Ramos (cell line): ENCODE measurements at regions not wholly inside any gene's neighbourhood (a gene's known extent, or its start where the extent isn't known, plus 50 kb on each side); places are given as distances from the start of the nearest gene placed in this dataset.

ENCODE experiments used
- in situ Hi-C: fragments of 300-500 bp; cut with MboI; formaldehyde crosslinking; loops from one replicate; pipeline ENCODE4 v1.14.3; 2022; ENCODE audit warnings: low sequenced_read_pairs; ENCODE audit not compliant: unreplicated experiment

DNA sequence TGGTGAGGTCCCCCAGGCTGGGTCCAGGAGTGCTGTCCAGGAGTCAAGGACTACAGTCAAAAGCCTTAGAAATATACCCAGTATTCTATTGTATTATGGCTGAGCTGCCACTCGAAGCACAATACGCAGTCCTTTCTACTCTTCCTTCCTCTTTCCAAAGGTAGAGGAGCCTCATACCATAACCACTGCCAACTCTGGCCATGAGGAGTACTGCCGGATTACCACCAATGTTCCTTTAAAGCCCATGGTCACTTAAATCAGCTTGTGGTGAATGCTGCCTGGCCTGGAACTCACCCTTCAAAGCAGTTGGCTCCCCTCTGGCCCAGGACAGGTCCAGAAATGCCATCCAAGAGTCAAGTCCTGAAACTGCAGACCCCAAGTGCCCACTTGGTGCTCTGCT lies 425.4 kb downstream of the SLC16A7 start:
- in situ Hi-C loops = no loop called here

GRCh38 chr12:60027266-60027665 lies 431.4 kb downstream of the SLC16A7 start:
- in situ Hi-C loops = no loop called here

- in situ Hi-C loops = no loop called here
These were observed 438.3 kb downstream of the SLC16A7 start for GRCh38 chr12:60034147-60034546.

DNA sequence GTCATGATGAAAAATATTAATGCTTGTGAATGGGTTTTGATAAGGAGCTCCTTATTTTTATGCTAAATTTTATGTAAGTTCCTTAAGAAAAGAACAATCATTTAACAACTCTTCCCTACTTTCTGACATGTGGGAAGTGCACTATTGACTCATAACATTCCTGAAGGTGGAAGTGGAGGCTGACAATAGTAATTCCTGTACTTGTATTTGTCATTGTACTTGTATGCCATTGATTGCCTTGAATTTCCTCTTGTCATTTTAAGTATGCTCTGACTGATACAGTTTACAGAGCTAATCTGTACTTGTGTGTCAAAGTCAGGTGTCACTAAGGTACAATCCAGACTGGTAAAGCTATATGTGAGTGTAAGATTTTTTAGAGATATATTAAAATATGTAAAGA lies 440.0 kb downstream of the SLC16A7 start:
- in situ Hi-C loops = no loop called here

DNA sequence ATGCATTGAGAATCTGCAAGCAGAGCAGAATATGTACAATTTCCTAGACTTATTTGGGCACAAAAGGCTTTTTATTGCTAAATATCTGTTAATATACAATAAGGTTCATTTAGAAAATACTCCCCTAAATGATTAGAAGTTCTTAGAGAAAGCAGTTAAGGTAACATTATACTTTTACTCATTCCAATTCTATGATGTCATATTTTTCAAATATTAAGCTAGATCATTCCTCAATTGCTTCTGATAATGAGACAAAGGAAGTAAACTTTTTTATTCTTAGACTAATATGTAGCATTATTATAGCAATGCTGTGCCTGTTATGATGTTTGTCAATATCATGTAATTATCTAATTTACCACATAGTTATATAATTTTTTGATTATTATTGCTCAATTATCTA lies 447.0 kb downstream of the SLC16A7 start:
- in situ Hi-C loops = no loop called here

DNA sequence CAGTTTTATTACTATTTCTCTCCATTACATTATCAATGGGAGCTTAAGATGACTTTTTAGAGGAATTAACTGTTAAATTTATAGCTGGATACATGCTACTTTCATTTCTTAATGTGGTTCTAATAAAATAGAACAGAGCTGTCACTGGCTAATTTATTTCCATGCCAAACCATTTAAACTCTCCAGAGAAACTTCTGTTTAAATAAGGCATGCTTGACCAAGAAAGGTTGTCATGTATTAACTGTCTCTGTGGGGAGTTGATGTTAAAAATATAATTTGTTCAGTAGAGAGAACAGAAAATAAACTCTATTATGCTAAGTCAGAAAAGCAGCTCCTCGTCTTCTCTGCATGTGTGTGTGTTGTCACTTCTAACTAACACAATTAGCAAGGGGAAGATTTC lies 447.4 kb downstream of the SLC16A7 start:
- in situ Hi-C loops = no loop called here

GRCh38 chr12:60052483-60052882 lies 456.7 kb downstream of the SLC16A7 start:
- in situ Hi-C loops = no loop called here

- in situ Hi-C loops = no loop called here
These were observed 463.4 kb downstream of the SLC16A7 start for GRCh38 chr12:60059180-60059579.

- in situ Hi-C loops = no loop called here
These were observed 470.8 kb downstream of the SLC16A7 start for GRCh38 chr12:60066655-60067054.

DNA sequence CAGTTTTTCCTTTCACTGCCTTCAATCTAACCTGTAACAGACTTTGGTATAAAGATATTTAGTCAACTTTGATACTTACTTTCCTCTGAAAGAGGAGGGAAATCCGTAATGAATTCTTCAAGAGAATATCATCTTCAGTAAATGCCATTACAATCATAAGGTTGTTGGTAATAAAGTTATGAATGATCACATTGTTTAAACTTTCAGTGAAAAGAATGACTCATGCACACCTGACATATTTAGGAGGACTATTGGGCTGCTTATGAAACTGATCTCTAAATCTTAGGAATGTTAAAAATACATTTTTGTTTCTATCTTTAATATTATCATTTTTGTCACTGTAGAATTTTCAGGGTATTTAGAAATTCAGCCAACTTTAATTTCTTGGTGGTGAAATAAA lies 474.7 kb downstream of the SLC16A7 start:
- in situ Hi-C loops = no loop called here

DNA sequence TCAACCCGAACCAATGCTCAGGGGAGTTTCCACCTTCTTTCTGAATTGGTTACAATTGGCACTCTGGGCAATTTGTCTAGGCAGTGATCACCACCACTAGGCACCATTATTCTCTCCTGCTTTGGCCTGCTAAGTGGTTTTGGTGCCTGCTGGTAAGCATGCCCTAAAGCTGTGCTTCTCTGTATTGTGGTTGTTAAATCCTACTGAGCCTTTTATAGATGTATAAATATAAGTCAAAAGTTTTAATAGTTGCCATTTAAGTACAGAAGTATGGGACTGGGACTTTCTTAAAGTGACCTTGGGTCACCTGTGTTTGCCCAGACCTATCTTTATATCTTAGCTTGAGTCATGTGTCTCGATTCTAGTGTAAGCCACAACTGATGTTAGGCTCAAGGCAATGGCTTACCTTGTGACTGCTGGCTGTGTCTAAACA lies 475.9 kb downstream of the SLC16A7 start:
- in situ Hi-C loops = no loop called here

GRCh38 chr12:60072911-60073310 lies 477.1 kb downstream of the SLC16A7 start:
- in situ Hi-C loops = no loop called here

DNA sequence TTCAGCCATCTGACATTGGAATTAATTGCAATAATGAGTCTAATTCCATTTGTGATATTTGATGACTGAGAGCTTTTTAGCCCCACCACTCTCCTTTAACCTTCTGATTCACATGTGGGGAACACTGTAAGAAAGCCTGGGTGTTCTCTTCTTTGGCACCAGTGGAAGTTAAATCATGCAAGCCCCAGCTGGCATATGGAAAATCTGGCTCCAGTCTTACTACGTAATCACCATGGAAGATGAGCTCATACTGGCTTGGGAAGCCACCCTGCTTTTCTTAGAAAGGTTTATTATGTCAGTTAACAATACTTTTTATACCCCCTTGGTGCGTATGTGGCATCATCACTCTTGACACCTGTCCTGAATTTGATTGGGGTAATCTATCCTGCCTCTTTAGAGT lies 479.3 kb downstream of the SLC16A7 start:
- in situ Hi-C loops = no loop called here

GRCh38 chr12:60078026-60078425 lies 482.2 kb downstream of the SLC16A7 start:
- in situ Hi-C loops = no loop called here

GRCh38 chr12:60093428-60093827 lies 497.6 kb downstream of the SLC16A7 start:
- in situ Hi-C loops = no loop called here

DNA sequence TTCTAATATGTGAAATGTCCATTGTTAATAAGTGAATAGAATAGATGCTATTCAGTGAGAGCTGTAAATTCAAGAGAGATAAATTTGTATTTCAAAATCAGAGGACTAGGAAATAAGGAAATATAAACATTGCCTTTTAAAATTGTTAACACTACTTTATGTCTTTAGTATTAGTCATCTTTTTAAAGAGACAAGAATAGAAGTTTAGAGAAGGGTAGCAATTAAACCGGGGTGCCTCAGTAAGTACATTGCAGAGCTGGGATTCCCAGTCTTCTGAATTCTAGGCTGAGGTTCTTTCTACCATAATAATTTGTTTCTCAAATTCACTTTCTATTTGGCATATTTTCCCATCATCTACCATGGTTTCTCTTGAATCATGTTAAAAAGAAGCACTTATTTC lies 498.6 kb downstream of the SLC16A7 start:
- in situ Hi-C loops = no loop called here

GRCh38 chr12:60096727-60097126 lies 500.9 kb downstream of the SLC16A7 start:
- in situ Hi-C loops = no loop called here

- in situ Hi-C loops = no loop called here
These were observed 504.3 kb downstream of the SLC16A7 start for GRCh38 chr12:60100160-60100559.

- in situ Hi-C loops = no loop called here
These were observed 505.0 kb downstream of the SLC16A7 start for GRCh38 chr12:60100852-60101251.

GRCh38 chr12:60101715-60102114 lies 505.9 kb downstream of the SLC16A7 start:
- in situ Hi-C loops = no loop called here

GRCh38 chr12:60106214-60106613 lies 510.4 kb downstream of the SLC16A7 start:
- in situ Hi-C loops = no loop called here

- in situ Hi-C loops = no loop called here
These were observed 512.2 kb downstream of the SLC16A7 start for GRCh38 chr12:60107992-60108391.

DNA sequence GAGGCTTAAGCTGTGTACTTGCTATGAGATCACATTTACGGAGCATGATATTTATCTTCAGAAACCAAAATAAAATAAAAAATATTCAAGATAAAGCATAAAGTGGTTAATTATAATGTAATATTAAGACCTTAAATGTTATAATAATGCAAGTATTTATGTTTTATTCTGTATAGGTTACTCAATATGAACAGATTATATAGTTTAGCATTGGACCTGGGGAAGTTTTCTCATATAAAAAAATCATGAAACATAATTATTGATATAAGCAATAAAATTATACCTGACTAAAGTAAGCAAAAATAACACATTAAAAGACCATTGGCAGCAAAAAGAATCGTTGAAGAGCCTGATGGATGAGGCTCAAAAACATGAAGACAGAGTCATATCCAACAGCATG lies 516.2 kb downstream of the SLC16A7 start:
- in situ Hi-C loops = no loop called here
